Right kidney (tissue), 1 donor: ENCODE measurements at regions not wholly inside any gene's neighbourhood (a gene's known extent, or its start where the extent isn't known, plus 50 kb on each side); places are given as distances from the start of the nearest gene placed in this dataset.

Experiments used
- DNase-seq: peaks from one replicate; pipeline ENCODE4 v3.0.0-alpha.2; 2016

- DNase-seq = no peak
These were observed 76.8 kb upstream of the GATA2 start for GRCh38 chr3:128569756-128570155.

- DNase-seq = no peak
These were observed 75.8 kb upstream of the GATA2 start for GRCh38 chr3:128568602-128569490.

- no peak for DNase-seq
These were observed 74.8 kb upstream of the GATA2 start for GRCh38 chr3:128567705-128568356.

- DNase-seq = no peak
These were observed 74.1 kb upstream of the GATA2 start for GRCh38 chr3:128567141-128567540.

- no peak for DNase-seq
These were observed 70.4 kb upstream of the GATA2 start for GRCh38 chr3:128563439-128563838.

GRCh38 chr3:128561504-128561903, 68.5 kb upstream of the GATA2 start:
- DNase-seq = no peak

GRCh38 chr3:128560768-128561167, 67.8 kb upstream of the GATA2 start:
- DNase-seq = no peak

- DNase-seq = no peak
These were observed 66.7 kb upstream of the GATA2 start for GRCh38 chr3:128559486-128560225.

- no peak for DNase-seq
These were observed 64.7 kb upstream of the GATA2 start for GRCh38 chr3:128557531-128558280.

- no peak for DNase-seq
These were observed 63.9 kb upstream of the GATA2 start for GRCh38 chr3:128556907-128557306.

- DNase-seq = no peak
These were observed 63.4 kb upstream of the GATA2 start for GRCh38 chr3:128556384-128556783.

- DNase-seq = no peak
These were observed 62.8 kb upstream of the GATA2 start for GRCh38 chr3:128555841-128556240.

GRCh38 chr3:128555098-128555825, 62.3 kb upstream of the GATA2 start:
- DNase-seq = peak; percentile 74

- DNase-seq = no peak
These were observed 61.6 kb upstream of the GATA2 start for GRCh38 chr3:128554465-128555097.

- DNase-seq = no peak
These were observed 61.1 kb upstream of the GATA2 start for GRCh38 chr3:128554100-128554464.

- DNase-seq = no peak
These were observed 60.6 kb upstream of the GATA2 start for GRCh38 chr3:128553560-128553959.

GRCh38 chr3:128551867-128552266, 58.9 kb upstream of the GATA2 start:
- no peak for DNase-seq

GRCh38 chr3:128551451-128551850, 58.5 kb upstream of the GATA2 start:
- DNase-seq = no peak

- no peak for DNase-seq
These were observed 57.6 kb upstream of the GATA2 start for GRCh38 chr3:128550471-128551126.

- DNase-seq = no peak
These were observed 57.1 kb upstream of the GATA2 start for GRCh38 chr3:128550113-128550440.
